Fibroblast of peridontal ligament (primary cell): ENCODE measurements at regions not wholly inside any gene's neighbourhood (a gene's known extent, or its start where the extent isn't known, plus 50 kb on each side); places are given as distances from the start of the nearest gene placed in this dataset.

Source experiments
- DNase-seq: peaks from one replicate; pipeline ENCODE4 v3.0.0-alpha.2; 2010; ENCODE audit errors: extremely low read depth

- no peak for DNase-seq
Observed at GRCh38 chr14:96980835-96981234, 183.7 kb downstream of the VRK1 start.

DNA sequence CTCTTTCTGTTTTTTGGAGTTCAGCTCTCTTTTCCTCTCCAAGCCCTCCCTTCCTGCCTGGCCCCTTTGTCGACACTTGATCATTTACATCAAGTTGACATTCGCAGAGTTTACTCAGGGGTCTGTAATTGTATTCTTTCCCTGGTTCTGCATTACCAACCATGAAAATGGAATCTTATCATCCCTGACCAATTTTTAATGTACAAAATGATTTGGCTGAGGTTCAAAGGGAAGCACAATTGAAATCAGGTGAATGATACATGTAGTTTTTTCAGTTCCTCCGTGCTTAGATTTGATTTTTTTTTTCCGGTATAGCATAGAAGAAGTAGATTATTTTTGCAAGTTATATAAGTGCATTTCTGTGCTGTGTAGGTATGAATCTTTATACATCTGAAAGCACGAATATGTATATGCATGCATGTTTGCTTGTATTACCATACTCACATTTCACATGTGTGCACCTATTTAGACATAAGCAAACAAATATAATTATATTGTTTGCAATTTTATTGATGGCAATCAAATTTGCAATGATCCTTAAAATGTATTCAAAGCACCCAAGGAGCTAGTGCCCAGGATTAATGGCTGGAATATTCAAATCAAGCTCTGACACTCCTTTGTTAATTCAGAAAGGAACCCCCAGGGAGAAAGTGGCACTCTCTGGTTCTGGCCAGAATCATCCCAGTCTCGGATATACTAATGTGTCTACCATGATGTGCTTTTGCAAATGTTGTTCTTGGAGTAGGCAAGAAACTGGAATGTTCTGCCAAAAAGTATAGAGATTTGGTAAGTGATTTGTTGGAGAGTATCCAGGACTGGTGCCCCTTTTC, 189.3 kb downstream of the VRK1 start:
- DNase-seq, result no peak

GRCh38 chr14:96987086-96987474, 189.9 kb downstream of the VRK1 start:
- no peak for DNase-seq

GRCh38 chr14:96987771-96988170, 190.6 kb downstream of the VRK1 start:
- no peak for DNase-seq

DNA sequence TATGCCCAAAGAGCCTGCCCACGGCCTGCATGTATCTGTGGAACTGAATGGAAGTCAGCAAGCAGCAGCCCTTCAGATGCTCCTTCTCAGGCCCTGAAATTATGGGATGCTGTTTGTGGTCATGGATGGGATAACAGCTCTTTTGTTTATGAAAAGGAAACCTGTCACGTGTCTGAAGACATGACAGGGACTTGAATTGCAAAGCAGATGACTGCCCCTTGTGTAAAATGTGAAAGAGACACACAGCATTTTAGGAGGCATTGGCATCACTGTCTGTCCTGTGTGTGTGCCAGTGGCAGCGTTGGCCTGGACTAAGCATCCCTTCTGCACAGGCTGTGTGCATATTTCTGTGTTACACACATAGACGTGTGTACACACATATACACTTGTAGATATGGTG, 192.1 kb downstream of the VRK1 start:
- no peak for DNase-seq

- DNase-seq, result no peak
Observed at GRCh38 chr14:96991226-96991625, 194.0 kb downstream of the VRK1 start.

DNA sequence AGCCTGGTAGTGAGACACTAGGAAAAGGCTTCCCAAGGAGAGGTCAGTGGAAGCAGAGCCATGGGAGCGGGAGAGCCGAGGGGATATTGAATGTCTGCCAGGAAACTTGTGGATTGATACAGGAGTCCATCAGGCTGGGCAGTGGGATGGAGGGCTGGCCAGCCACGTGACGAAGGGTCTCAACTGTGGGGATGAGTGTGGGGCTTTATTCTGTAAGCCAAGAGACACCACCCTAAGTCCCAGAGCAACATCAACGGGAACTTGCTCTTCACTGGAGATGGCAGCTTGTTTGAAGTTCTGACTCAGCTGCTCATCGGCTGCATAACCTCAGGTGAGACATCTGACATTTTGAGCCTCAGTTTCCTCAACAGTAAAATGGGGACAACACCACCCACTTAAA, 197.8 kb downstream of the VRK1 start:
- no peak for DNase-seq

GRCh38 chr14:96997269-96997668, 200.1 kb downstream of the VRK1 start:
- no peak for DNase-seq

DNA sequence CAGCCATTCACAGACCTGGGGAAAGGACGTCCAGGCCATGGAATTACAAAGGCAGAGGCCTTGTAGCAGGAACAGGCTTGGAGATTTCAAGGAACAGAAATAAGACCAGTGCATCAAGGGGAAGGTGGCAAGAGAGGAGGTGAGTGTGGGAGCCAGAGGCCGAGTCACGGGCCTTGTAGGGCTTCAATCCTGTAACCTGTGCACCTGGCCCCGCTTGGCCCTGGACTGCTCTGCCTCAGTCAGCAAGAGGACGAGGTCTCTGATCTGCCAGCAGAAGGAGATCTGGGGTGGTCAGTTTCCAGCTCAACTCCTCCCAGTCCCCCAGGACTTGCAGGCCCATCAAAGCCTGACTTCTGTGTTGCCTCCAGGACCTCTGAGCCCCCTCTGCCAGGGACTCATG, 200.8 kb downstream of the VRK1 start:
- DNase-seq, result no peak

- no peak for DNase-seq
Observed at GRCh38 chr14:96999654-97000155, 202.5 kb downstream of the VRK1 start.

DNA sequence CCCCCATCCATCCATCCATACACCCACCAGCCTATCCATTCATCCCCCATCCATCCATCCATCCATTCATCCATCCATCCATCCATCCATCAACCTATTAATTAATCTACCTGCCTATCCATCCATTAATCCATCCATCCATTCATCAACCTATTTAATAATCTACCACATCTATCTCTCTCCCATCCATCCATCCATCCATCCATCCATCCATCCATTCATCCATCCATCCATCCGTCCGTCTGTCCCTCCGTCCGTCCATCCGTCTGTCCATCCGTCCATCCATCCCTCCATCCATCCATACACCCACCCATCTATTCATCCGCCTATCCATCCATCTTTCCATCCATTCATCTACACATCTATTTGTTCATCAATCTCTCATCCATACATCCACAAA, 205.3 kb downstream of the VRK1 start:
- DNase-seq, result no peak

- DNase-seq, result no peak
Observed at GRCh38 chr14:97005934-97006333, 208.8 kb downstream of the VRK1 start.

GRCh38 chr14:97010491-97011160, 213.4 kb downstream of the VRK1 start:
- DNase-seq, result no peak

GRCh38 chr14:97013878-97014277, 216.7 kb downstream of the VRK1 start:
- no peak for DNase-seq

DNA sequence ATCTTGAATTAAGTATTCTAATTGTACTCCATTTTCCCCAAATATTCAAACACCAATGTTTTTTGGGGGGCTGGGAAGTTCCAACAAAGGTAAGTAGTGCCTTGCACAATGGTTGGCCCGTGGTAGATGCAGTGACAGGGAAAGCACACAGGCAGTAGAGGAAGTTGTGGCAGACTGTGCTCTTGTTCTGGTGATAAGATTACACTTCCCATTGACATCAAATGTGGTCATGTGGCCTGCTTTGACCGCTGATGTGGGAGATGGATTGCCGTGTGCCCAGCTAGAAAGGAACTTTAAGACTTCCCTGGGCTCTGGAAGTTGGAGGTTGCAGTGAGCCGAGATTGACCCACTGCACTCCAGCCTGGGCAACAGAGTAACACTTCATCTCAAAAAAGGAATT, 223.8 kb downstream of the VRK1 start:
- DNase-seq, result no peak

GRCh38 chr14:97021571-97022168, 224.5 kb downstream of the VRK1 start:
- DNase-seq, result no peak

GRCh38 chr14:97022741-97023140, 225.6 kb downstream of the VRK1 start:
- no peak for DNase-seq

GRCh38 chr14:97023871-97024270, 226.7 kb downstream of the VRK1 start:
- DNase-seq, result no peak

DNA sequence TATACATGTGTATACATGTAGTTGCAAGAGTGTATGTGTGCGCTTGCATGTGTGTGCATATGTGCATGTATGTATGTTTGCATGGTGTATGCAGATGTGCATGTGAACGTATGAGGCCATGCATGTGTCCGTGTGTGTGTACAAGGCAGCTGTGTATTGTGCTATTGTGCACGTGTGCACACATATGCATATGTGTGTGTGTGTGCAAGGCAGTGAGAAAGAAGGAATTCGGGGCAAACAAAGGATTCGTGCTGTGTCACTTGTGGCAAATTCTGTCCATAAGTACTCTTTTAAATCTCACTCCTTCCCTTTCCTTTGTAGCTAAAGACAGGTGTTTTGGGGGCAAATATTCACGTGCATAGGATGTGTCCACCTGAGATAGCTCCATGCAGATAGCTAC, 227.1 kb downstream of the VRK1 start:
- DNase-seq, result no peak

DNA sequence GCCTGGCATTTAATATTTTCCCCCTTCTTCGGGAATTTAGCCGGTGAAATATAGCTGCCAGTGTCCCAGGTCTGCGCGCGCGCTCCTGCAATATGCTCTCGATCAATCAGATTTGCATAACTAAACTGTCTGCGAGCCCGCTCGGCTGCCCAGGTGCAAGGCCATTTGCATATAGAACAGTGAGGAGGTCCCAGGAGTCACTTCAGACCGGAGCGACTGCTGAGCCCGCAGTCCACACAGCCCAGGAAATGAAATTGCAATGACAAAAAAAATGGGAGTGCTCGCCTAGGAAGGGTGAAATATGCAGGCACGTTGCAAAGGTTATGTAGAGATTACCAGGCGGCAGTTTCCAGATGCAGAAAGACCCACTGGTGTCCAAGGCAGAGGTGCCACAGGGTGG, 228.5 kb downstream of the VRK1 start:
- DNase-seq, result no peak

GRCh38 chr14:97027256-97027999, 230.2 kb downstream of the VRK1 start:
- DNase-seq, result no peak

GRCh38 chr14:97028382-97028781, 231.2 kb downstream of the VRK1 start:
- no peak for DNase-seq
